ENCODE measurements at regions not wholly inside any gene's neighbourhood (a gene's known extent, or its start where the extent isn't known, plus 50 kb on each side); places are given as distances from the start of the nearest gene placed in this dataset.

DNA sequence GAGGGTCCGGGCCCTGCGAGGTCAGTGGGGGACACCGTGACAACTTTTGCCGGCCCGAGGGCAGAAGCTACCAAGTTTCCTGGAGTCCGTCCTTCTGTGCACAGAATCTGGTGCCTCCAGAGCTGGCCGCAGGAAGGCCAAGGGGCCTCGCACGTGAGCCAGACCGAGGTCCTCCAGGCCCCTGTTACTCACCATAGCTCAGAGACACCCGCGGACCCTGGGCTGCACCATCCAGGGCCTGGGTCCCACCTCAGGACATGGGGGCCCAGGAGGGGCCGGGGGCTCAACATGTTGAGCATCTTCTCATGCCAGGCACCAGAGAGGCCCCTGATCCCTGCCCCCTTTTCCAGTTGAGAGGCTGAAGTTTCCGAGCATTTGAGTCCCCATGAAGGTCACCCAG is 87.9 kb downstream of the HMX1 start:
- TF ChIP-seq PPARA (CRISPR knock-in tag; IDR thresholded peaks at IDR 0.05; ENCODE audit: borderline replicate concordance) (no peak), OSR1 (CRISPR knock-in tag; IDR thresholded peaks at IDR 0.05) (no peak), ARNTL (CRISPR knock-in tag; IDR thresholded peaks at IDR 0.05; ENCODE audit: borderline replicate concordance, low read depth) (no peak)
- TF ChIP-seq, protein P1, sequence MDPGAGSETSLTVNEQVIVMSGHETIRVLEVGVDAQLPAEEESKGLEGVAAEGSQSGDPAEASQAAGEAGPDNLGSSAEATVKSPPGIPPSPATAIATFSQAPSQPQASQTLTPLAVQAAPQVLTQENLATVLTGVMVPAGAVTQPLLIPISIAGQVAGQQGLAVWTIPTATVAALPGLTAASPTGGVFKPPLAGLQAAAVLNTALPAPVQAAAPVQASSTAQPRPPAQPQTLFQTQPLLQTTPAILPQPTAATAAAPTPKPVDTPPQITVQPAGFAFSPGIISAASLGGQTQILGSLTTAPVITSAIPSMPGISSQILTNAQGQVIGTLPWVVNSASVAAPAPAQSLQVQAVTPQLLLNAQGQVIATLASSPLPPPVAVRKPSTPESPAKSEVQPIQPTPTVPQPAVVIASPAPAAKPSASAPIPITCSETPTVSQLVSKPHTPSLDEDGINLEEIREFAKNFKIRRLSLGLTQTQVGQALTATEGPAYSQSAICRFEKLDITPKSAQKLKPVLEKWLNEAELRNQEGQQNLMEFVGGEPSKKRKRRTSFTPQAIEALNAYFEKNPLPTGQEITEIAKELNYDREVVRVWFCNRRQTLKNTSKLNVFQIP (CRISPR knock-in tag; IDR thresholded peaks at IDR 0.05; ENCODE audit: borderline replicate concordance, low read depth) = no peak
- TF ChIP-seq, protein P2, sequence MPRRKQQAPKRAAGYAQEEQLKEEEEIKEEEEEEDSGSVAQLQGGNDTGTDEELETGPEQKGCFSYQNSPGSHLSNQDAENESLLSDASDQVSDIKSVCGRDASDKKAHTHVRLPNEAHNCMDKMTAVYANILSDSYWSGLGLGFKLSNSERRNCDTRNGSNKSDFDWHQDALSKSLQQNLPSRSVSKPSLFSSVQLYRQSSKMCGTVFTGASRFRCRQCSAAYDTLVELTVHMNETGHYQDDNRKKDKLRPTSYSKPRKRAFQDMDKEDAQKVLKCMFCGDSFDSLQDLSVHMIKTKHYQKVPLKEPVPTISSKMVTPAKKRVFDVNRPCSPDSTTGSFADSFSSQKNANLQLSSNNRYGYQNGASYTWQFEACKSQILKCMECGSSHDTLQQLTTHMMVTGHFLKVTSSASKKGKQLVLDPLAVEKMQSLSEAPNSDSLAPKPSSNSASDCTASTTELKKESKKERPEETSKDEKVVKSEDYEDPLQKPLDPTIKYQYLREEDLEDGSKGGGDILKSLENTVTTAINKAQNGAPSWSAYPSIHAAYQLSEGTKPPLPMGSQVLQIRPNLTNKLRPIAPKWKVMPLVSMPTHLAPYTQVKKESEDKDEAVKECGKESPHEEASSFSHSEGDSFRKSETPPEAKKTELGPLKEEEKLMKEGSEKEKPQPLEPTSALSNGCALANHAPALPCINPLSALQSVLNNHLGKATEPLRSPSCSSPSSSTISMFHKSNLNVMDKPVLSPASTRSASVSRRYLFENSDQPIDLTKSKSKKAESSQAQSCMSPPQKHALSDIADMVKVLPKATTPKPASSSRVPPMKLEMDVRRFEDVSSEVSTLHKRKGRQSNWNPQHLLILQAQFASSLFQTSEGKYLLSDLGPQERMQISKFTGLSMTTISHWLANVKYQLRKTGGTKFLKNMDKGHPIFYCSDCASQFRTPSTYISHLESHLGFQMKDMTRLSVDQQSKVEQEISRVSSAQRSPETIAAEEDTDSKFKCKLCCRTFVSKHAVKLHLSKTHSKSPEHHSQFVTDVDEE (CRISPR knock-in tag; IDR thresholded peaks at IDR 0.05) = no peak
